HK-2 (cell line): ENCODE measurements at regions not wholly inside any gene's neighbourhood (a gene's known extent, or its start where the extent isn't known, plus 50 kb on each side); places are given as distances from the start of the nearest gene placed in this dataset.

Source experiments
- DNase-seq: peaks from one replicate; pipeline ENCODE4 v3.0.0-alpha.2; 2018; ENCODE audit not compliant: unreplicated experiment

GRCh38 chr12:74906224-74906623 lies 303.4 kb downstream of the KCNC2 start:
- DNase-seq = no peak

- no peak for DNase-seq
Observed at GRCh38 chr12:74910831-74911230, 298.8 kb downstream of the KCNC2 start.

GRCh38 chr12:74914378-74914777 lies 295.3 kb downstream of the KCNC2 start:
- DNase-seq = no peak

GRCh38 chr12:74915718-74916117 lies 293.9 kb downstream of the KCNC2 start:
- DNase-seq = no peak

- no peak for DNase-seq
Observed at GRCh38 chr12:74917743-74918142, 291.9 kb downstream of the KCNC2 start.

GRCh38 chr12:74918291-74918690 lies 291.3 kb downstream of the KCNC2 start:
- no peak for DNase-seq

GRCh38 chr12:74922117-74922516 lies 287.5 kb downstream of the KCNC2 start:
- no peak for DNase-seq

GRCh38 chr12:74922642-74923041 lies 287.0 kb downstream of the KCNC2 start:
- no peak for DNase-seq

GRCh38 chr12:74941670-74942069 lies 268.0 kb downstream of the KCNC2 start:
- no peak for DNase-seq

GRCh38 chr12:74945771-74946198 lies 263.9 kb downstream of the KCNC2 start:
- DNase-seq = no peak

- DNase-seq = no peak
Observed at GRCh38 chr12:74953697-74954096, 255.9 kb downstream of the KCNC2 start.

- DNase-seq = no peak
Observed at GRCh38 chr12:74957231-74957630, 252.4 kb downstream of the KCNC2 start.

- no peak for DNase-seq
Observed at GRCh38 chr12:74957634-74958033, 252.0 kb downstream of the KCNC2 start.

GRCh38 chr12:74959657-74960056 lies 250.0 kb downstream of the KCNC2 start:
- DNase-seq = no peak

GRCh38 chr12:74963304-74963703 lies 246.3 kb downstream of the KCNC2 start:
- no peak for DNase-seq

GRCh38 chr12:74963867-74964331 lies 245.7 kb downstream of the KCNC2 start:
- no peak for DNase-seq

- no peak for DNase-seq
Observed at GRCh38 chr12:74964390-74964789, 245.2 kb downstream of the KCNC2 start.

GRCh38 chr12:74971201-74971600 lies 238.4 kb downstream of the KCNC2 start:
- no peak for DNase-seq

- no peak for DNase-seq
Observed at GRCh38 chr12:74977832-74978481, 231.7 kb downstream of the KCNC2 start.

GRCh38 chr12:74980510-74980909 lies 229.1 kb downstream of the KCNC2 start:
- DNase-seq = no peak

- DNase-seq = no peak
Observed at GRCh38 chr12:74981541-74981940, 228.1 kb downstream of the KCNC2 start.

- no peak for DNase-seq
Observed at GRCh38 chr12:74983917-74984316, 225.7 kb downstream of the KCNC2 start.

- no peak for DNase-seq
Observed at GRCh38 chr12:74984631-74985030, 225.0 kb downstream of the KCNC2 start.
